ENCODE measurements at regions not wholly inside any gene's neighbourhood (a gene's known extent, or its start where the extent isn't known, plus 50 kb on each side); places are given as distances from the start of the nearest gene placed in this dataset.

- no peak for TF ChIP-seq CTCF (IDR thresholded peaks at IDR 0.05; ENCODE audit: poor library complexity)
- TF ChIP-seq EZH2phosphoT487 (IDR thresholded peaks at IDR 0.05; ENCODE audit: low read depth, severe bottlenecking, unreplicated experiment): no peak
Observed at GRCh38 chr9:86700629-86701028, 246.7 kb downstream of the GAS1 start.

All from hepatocyte (in vitro differentiated cells).